ENCODE measurements at regions not wholly inside any gene's neighbourhood (a gene's known extent, or its start where the extent isn't known, plus 50 kb on each side); places are given as distances from the start of the nearest gene placed in this dataset.
A peak's percentile ranks its signal among the peaks of the same experiment; 100 is the strongest.
"Not testable (repeated sequence)": the region's sequence is repeated elsewhere in the genome, so short reads cannot be mapped to it uniquely, and the experiment has no call there.

DNA sequence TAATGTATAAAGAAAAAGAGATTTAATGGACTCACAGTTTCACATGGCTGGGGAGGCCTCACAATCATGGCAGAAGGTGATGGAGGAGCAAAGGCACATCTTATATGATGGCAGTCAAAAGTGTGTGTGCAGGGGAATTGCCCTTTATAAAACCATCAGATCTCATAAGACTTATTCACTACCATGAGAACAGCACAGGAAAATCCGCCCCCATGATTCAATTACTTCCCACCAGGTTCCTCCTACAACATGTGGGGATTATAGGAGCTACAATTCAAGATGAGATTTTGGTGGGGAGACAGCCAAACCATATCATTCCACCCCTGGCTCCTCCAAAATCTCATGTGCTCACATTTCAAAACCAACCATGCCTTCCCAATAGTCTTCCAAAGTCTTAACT is 82.5 kb upstream of the ANKRD1 start:
- DNase-seq (ENCODE audit: low read depth in 2 of 2): not testable (repeated sequence)

DNA sequence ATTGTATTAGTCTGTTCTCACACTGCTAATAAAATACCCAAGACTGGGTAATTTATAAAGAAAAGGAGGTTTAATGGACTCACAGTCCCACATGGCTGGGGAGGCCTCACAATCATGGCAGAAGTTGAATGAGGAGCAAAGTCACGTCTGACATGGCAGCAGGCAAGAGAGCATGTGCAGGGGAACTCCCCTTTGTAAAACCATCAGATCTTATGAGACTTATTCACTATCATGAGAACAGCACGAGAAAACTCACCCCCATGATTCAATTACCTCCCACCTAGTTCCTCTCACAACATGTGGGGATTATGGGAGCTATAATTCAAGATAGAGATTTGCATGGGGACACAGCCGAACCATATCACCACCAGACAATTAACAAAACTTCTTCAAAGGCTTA is 84.4 kb upstream of the ANKRD1 start:
- DNase-seq (ENCODE audit: low read depth in 2 of 2): not testable (repeated sequence)

DNA sequence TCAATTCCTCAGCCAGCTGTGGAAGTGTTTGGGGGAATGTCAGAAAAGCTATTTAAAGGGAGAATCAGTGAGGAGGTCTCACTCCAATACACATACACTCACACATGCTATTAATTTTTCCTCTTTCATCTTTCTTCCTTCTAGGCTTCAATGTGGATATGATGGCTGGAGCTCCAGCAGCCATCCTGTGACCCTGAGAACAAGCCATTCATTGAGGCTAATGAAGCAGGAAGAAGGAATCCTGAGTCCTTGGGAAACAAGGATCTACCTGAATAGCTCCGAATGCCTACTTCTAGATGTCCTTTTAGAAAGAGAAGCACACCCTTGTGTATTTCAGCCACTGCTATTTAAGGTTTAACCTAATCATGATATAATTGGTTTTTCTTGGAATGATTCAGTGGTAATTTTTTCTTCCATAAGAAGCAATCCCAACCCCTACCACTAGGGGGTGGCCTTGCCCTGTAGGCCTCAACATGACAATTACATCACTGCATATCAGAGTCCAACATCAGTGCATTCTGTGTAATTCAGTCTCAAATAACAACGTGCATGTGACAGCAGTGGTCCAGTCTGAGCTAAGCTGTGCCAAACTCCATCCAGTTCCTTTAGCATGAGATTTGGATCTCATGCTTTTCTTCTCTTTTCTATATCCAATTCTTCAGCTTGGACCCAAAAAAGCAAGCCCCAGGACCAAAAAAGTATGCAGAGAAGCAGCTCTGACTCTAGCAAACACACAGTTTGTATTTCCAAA is 85.3 kb upstream of the ANKRD1 start:
- peak; percentile 31 to 41 for DNase-seq (ENCODE audit: low read depth in 2 of 2)

DNA sequence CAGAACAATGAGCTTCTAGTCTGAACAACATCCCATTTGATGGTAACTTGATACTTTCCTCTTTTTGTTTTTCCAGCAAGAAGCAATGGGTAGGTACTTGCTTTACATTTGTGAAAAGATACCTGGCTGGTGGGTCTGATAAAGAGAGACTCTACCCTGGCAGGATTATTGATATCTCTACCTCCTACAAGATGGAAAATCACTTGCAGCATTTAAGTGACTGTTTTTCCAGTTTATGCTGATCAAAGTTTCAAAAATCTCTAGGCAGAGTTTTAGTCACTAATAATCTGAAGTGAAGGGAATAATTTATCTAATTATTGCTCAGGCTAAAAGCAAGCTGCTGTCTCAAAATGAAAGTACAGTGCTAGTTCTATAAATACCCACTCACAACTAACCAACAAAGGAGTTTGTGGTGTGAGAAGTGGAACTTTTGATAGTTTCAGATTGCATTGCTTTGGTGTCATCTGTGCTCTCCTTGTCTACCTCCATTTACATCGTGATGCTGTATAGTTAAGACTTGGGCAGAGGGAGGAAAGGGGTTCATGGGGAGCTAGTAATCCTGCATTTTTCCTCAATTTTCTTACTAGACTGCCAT is 86.0 kb upstream of the ANKRD1 start:
- no peak for DNase-seq (ENCODE audit: low read depth in 2 of 2)

DNA sequence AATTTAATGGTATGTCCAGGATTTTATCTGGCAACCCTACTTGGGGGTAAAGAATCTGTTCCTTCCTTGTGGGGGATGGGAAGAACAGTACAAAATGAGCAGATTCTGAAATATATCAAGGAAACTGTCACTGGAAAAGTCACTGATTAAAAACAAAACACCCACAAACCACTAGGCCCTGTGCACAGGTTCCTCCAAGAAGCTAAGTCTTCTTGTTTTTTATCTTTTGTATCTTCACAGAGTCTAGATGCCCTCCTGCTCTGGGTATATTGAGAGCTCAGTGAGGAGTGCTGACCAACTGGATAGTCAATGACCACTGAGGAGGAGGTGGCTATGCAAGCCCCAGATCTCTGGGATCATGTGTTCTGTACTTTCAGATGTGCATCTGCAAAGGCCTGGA is 86.8 kb upstream of the ANKRD1 start:
- no peak for DNase-seq (ENCODE audit: low read depth in 2 of 2)

DNA sequence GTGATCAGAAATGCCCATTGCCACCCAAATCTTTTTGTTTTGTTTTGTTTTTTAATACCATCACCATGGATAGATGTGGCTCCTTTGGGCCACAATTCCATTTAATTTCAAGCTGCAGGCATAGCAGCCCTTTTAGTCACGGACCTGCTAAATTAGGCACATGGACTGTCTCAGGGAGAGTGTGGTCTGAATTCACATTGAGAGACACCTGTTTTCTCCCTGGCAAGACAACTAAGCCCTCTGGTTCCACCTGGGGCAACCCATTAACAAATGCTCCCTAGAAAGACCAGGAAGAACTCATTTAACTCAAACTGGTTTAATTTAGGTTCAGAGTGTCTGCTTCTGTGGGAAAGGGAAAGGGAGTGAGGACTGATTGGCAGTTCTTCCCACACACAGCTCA is 88.2 kb upstream of the ANKRD1 start:
- no peak for DNase-seq (ENCODE audit: low read depth in 2 of 2)

DNA sequence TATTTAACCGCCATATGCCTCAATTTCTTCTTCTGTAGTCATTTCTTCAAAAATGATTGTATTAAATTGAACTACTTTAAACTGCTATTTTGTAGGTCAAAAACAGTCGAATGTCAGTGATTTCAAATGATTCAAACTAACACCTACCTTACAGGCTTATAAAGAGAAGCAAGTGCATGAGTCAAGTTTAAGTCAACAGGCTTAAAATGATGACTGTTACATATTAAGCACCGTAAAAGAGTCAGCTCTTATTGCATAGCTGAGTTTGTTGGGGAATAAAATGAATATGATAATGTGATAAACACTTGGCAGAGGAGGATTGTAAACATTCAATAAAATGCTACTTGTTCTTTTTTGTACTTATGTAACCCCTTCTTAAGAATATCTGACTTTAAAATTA is 90.1 kb upstream of the ANKRD1 start:
- no peak for DNase-seq (ENCODE audit: low read depth in 2 of 2)

DNA sequence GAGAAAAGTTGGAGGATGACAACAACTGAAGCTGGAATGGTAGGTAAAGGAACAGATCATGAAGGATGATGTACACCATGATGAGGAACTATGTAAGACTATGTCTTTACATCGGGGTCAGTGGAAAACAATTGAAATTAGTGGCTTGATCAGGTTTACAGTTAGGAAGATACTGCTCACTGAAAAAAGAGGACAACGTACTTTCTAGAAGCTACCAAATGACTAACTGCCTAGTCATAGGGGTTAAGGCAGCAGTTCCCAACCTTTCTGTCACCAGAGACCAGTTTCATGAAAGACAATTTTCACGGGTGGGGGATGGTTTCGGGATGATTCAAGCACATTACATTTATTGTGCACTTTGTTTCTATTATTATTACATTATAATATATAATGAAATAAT is 91.6 kb upstream of the ANKRD1 start:
- no peak for DNase-seq (ENCODE audit: low read depth in 2 of 2)

DNA sequence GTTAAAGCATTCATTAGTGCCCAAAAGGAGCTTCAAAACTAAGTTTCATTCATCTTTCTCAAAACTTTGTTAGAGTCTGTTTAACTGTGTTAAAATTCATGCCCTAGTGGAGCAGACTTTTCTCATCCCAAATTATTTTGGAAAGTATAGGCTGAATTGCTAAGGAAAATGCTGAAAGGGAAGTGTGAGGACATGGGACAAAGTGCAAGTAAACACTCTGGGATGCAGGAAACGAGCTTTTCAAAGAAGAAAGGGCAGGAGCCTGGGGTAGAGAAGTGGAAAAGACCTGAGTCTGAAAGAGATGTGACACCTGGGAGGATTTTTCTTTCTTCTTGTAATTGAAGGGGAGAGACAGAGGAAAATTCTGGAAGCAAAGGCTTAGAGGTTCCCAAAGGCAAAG is 93.1 kb upstream of the ANKRD1 start:
- no peak for DNase-seq (ENCODE audit: low read depth in 2 of 2)

DNA sequence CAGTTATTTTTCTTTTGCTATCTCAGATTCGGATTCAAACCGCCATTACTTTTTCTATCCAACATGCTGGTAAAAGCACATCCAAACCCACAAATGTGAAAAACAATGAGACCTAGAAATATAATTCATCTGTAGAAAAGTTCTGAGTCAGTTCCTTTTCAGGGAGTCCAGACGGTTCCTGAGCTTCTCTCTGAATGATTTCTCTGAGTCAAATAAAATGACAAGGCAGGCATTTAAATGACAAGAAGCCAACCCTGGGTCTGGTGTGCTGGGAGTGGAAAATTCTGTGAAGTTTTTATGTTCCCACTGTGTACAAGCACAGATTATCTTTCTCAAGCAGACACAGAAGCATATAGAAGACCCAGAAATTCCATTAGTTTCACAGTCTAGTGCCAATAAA is 96.3 kb upstream of the ANKRD1 start:
- DNase-seq (ENCODE audit: low read depth in 2 of 2): no peak

DNA sequence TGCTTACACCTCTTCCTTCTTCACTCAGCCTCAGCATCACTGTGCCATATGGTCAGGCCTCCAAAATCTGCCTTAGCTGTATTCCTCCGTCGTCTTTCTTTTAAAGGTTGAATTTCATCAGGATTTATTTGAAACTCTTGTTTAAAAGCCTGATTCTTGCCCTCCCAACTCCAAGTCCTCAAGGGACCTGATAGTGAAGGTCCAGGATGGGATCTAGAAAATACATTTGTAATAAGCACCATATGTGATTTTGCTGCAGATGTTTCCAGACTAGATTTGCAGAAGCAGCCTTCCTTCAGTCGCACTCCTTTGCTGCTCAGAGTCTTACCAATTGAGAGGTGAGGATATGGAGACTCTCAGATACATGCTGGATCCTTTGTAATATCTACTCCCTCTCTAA is 101.0 kb upstream of the ANKRD1 start:
- DNase-seq (ENCODE audit: low read depth in 2 of 2): no peak

DNA sequence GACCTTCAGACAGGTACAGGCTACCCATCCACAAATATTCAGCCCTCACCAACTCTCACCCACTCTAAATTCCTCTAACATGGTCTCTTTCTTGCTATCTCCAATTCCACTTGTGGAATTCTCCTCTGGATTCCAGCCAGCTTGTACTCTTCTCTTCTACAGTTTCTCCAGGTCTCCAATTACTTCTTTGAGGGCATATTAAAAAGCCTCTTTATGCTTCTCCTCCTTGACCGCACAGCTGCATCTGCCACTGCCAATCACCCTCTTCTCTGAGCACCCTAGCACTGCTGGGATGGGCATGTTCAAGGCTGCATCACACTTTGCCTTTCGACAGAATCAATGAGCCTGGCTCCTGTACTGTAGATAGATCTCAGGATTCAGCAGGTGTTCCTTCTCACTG is 101.5 kb upstream of the ANKRD1 start:
- DNase-seq (ENCODE audit: low read depth in 2 of 2): no peak

DNA sequence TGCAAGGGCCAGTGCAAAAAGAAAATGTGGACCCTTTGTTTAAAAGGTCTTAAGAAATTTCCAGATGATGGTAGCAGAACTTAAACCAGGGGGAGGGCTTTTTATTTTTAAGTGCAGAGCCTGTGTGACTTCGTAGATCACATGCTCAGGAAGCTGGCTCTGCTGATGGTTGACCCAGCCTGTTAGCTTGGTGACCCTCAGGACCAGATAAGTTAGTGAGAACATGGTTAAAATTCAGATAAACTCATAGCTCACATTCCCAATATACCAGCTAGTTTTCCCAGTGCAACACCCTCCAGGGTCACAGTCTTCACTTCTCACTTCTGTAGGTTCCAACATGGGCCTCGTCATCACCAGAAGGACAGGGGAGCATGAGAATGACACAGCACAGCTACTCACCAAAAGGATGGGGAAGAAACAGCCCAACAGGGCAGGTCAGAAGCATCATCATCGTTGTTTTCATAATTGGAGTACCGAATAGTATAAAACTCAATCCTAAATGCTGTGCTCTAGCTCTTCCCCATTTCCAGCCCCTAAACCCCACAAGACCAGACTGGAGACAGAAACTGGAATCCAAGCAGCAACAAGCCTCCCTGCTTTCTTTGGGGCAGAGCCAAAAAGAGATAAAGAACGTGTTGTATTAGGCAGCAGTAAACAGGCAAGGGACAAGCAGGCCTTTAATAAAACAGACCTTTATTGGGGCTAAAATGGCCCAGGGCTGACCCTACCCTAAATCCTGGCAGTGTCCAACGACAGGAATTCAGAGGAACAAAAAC is 102.2 kb upstream of the ANKRD1 start:
- DNase-seq (ENCODE audit: low read depth in 2 of 2): no peak

DNA sequence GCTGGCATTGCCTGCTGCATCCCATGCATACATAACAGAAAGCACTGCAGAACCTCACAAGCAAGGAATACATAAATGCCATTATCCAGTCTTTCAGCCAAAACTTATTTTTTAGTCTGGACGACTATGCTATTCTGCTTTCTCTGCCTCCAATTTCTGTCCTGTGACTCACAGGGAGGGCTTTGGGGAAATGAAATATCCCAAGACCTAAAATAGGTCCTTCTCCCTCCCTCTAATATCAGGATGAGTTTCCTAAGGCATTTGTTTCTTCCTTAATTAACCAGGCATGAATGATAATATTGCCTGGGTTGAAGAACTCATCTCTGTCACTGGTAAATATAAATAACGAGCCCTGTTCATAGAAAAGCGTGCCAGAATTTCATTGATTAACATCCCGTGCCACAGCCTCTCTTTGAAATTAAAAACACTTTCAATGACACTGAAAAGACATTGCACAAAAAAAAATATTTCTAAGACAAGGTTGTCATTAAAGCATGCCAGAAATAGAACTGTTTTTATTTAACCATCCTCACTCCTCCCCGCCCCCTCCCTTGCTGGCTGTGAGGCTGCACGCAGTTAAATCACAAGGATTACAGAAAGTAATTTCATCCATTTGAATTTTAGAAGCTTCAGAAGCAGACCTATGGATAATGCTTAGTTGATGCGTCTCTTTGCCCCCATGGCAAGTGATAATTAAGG is 103.0 kb upstream of the ANKRD1 start:
- DNase-seq (ENCODE audit: low read depth in 2 of 2): no peak

DNA sequence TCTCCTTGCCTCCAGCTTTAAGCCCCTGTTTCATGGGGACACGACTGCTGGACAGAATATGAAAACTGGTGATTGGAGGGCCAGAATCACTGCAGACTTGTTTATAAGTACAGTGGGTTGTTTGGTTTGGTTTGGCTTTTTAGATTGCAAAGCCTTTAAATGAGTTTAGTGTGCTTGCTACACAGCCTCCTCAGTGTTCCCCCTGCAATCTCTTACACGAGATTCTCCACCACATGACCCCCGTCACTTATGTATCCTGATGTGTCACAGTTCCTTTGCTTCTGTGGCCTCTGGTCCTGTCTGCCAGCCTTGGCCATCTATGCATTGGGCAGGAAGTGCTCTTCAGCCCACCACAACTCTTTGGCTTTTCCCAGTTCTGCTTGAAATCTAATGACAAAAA is 103.7 kb upstream of the ANKRD1 start:
- DNase-seq (ENCODE audit: low read depth in 2 of 2): no peak

DNA sequence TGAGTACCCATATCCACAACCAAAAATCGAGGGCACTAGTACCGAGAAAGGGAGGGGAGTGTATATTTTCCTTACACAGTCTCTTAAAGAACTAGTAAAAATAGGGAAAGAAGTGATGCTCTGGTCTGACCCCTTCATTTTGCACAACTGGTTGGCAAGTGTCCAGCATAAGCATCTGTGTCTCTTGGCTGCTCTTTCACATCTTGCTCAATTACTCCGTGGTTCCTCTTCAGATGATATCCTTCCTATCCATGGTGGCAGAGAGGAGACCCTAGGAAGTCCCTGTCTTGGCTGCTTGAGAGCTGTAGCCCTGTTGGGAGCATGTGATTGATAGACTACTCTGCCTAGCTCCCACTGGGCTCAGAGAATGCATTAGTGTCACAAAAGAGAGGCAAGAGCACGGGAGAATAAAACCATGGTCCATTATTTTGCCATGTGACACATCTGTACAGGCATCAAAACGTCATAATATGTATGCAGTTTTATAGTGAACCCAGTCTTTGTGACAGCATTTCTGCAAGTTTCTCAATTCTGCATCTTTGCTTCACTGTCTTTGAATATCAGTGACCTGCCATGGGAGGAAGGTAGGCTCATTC is 111.8 kb upstream of the ANKRD1 start:
- peak; percentile 22 to 26 for DNase-seq (ENCODE audit: low read depth in 2 of 2)

DNA sequence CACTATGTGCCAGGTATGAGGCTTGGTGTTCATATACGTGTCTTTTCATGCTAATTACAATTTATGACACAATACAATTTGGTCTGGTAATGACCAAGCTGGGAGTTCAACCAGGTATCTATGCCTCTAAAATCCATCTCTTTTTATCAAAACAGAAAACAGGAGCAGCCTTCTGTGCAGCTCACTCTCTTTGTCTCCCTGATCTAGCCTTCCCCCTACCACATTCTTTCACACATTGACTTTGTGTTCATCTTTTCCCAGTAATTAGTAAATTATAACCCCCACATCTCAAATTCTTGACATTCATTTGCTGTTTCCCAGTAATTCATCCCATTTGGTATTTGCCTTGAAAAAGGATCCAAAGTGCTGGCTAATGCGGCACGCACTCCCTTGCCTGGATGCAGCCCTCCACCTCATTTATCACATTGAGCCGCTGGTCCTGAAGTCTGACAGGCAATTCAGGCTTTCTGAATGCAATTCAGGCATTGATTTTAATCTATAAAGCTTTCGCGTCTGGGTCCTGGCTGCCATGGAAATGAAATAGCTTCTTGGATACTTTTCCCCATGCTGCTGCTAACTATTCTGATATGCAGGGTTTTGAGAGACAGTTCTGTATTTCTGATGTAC is 112.5 kb upstream of the ANKRD1 start:
- DNase-seq (ENCODE audit: low read depth in 2 of 2): no peak

DNA sequence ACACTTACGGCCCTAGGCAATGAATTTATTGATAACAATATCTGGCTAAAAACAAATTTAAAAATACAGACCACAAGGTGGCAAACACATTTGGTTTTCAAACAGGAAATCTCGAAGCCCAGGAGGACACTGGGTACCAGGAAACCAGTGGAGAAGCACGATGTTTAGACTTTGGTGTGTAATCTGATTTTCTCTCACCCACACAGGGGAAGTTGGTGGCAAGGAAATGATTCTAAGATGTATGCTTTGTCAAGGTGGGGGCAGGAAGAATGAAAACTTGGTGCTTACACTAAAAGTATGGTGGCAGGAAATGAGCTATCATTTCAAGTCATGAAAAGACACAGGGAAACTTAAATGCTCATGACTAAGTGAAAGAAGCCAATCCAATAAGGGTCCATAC is 113.2 kb upstream of the ANKRD1 start:
- DNase-seq (ENCODE audit: low read depth in 2 of 2): no peak

DNA sequence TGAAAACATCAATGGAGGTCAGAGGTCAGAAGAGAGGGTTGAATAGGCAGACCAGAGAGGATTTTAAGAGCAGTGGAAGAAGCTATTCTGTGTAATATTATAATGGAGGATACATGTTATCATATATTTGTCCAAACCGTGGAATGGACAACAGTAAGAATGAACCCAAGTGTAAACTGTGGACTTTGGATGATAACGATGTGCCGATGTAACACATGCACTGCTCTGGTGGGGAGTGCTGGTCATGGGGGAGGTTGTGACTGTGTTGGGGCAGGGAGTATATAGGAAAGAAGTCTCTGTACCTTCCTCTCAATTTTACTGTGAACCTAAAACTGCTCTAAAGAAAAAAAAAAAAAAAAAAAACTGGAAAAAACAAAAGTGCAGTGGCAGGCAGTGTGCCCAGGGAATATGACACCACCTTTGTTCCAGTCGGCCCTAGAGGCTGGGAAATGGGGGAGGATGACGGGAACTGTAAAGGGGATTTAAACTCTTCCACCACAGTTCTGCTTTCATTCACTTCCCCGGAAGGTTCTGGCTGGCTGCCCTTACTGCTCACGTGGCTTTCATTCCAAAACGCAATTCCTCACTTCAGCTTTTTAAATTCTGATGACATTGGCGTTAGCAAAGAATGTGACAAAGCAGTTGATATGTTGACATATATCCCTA is 113.7 kb upstream of the ANKRD1 start:
- peak; percentile 53 to 57 for DNase-seq (ENCODE audit: low read depth in 2 of 2)

DNA sequence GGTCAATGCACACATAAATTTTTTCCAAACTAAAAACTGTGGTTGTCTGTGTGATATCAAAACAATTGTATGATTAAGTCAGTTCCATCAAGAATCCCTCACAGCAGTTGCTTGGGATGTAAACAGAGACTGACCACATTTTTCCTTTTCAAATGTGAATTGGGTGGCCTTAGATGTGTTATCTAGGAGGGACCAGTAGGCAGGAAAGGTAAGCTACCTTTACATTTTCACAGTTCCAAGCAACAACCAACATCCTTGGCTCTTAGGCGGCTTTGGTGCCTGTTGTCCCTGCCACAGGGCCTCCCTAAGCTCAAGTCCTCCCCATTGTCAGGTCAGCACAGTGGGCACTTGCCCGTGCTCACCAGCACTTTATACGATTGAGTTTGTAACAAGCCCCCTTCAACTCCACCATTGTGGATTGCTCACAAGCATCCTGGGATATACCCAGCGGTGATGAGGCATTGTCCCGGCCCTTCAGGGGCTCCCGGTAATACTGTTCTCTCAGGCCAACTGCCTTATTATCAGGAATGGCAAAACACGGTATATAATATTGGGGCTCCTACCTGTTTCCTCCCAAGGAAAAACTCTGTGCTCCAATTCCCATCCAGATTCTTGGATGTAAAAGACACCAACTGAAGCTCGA is 114.9 kb upstream of the ANKRD1 start:
- DNase-seq (ENCODE audit: low read depth in 2 of 2): no peak
